H1 (cell line): ENCODE measurements at regions not wholly inside any gene's neighbourhood (a gene's known extent, or its start where the extent isn't known, plus 50 kb on each side); places are given as distances from the start of the nearest gene placed in this dataset.

Source experiments
- CTCF ChIA-PET: fragments of 300-600 bp; sonication (Branson Sonifier 250); formaldehyde crosslinking; loops from one replicate; lab custom pipeline; 2021; ENCODE audit not compliant: partially characterized antibody; lab: Charles Lee
- POLR2A ChIA-PET: fragments of 300-600 bp; sonication (Branson Sonifier 250); formaldehyde crosslinking; loops from one replicate; lab custom pipeline; 2021; ENCODE audit warnings: inconsistent platforms; ENCODE audit not compliant: partially characterized antibody; lab: Charles Lee
- DNase-seq, 2 experiments: peaks; one replicate each; pipeline versions ENCODE4 v3.0.0 to v3.0.0-alpha.2; 2010 to 2022; ENCODE audit warnings: low spot score in 2 of 2, low read depth in 1 of 2, mixed read lengths in 1 of 2
- FAIRE-seq: peaks from 2 replicates; lab custom pipeline; 2011; peaks lifted over from hg19 to GRCh38; lab: Jason Lieb, UNC
- H2AFZ ChIP-seq: 2 replicates; pipeline ENCODE4 v1.8.1; 2012; ENCODE audit warnings: low read length, inconsistent platforms
- H2AK5ac ChIP-seq: 2 replicates; pipeline ENCODE4 v1.6.1; 2013; ENCODE audit warnings: low read depth, low read length
- H2BK120ac ChIP-seq: replicated peaks from 2 replicates; pipeline ENCODE3; 2013; ENCODE audit warnings: low read depth, low read length, inconsistent platforms
- H2BK12ac ChIP-seq: 2 replicates; pipeline ENCODE4 v1.6.1; 2013; ENCODE audit warnings: low read depth, low read length
- H2BK15ac ChIP-seq: 2 replicates; pipeline ENCODE4 v1.6.1; 2013; ENCODE audit warnings: low read length
- H2BK20ac ChIP-seq: 2 replicates; pipeline ENCODE4 v1.6.1; 2013; ENCODE audit warnings: low read length
- H2BK5ac ChIP-seq: 2 replicates; pipeline ENCODE4 v1.6.1; 2013; ENCODE audit warnings: low read depth, low read length
- H3K14ac ChIP-seq: 2 replicates; pipeline ENCODE4 v1.6.1; 2013; ENCODE audit warnings: inconsistent platforms; ENCODE audit not compliant: insufficient read length
- H3K18ac ChIP-seq: 2 replicates; pipeline ENCODE4 v1.6.1; 2013; ENCODE audit warnings: low read length; ENCODE audit errors: extremely low read depth
- H3K23ac ChIP-seq: 2 replicates; pipeline ENCODE4 v1.6.1; 2013; ENCODE audit warnings: inconsistent platforms; ENCODE audit not compliant: insufficient read length
- H3K23me2 ChIP-seq: 2 replicates; pipeline ENCODE4 v1.6.1; 2013; ENCODE audit warnings: low read depth, low read length
- H3K27ac ChIP-seq: 2 replicates; pipeline ENCODE4 v1.6.1; 2011; ENCODE audit warnings: low read depth, low read length, inconsistent platforms
- H3K27me3 ChIP-seq, 4 experiments: replicated peaks in 1 of 4; 1 replicate in 1 of 4; 2 replicates in 3 of 4; pipeline versions ENCODE4 v1.6.1 to v1.8.1; 2011 to 2013; ENCODE audit warnings: low read length in 3 of 4, mild to moderate bottlenecking in 3 of 4, inconsistent platforms in 2 of 4, mixed read lengths in 2 of 4, moderate library complexity in 1 of 4; ENCODE audit not compliant: control insufficient read depth in 3 of 4, insufficient read depth in 3 of 4; ENCODE audit errors: extremely low read depth in 1 of 4
- H3K36me3 ChIP-seq, 4 experiments: 2 replicates each; pipeline versions ENCODE4 v1.6.1 to v1.8.1; 2011 to 2013; ENCODE audit warnings: mild to moderate bottlenecking in 4 of 4, low read length in 3 of 4, moderate library complexity in 2 of 4, control low read depth in 1 of 4, inconsistent platforms in 1 of 4; ENCODE audit not compliant: insufficient read depth in 4 of 4, control insufficient read depth in 2 of 4
- H3K4ac ChIP-seq: replicated peaks from 2 replicates; pipeline ENCODE3; 2013; ENCODE audit warnings: low read length, low read depth, mixed read lengths, inconsistent platforms; ENCODE audit not compliant: insufficient read length
- H3K4me1 ChIP-seq, 4 experiments: replicated peaks in 1 of 4; 1 replicate in 1 of 4; 2 replicates in 3 of 4; pipeline versions ENCODE4 v1.6.1 to v1.8.1; 2011 to 2013; ENCODE audit warnings: low read length in 3 of 4, inconsistent platforms in 2 of 4, mixed read lengths in 1 of 4; ENCODE audit not compliant: insufficient read depth in 4 of 4, control insufficient read depth in 3 of 4
- H3K4me2 ChIP-seq, 2 experiments: 2 replicates each; pipeline versions ENCODE4 v1.6.1 to v1.8.1; 2011 to 2013; ENCODE audit warnings: low read depth in 2 of 2, low read length in 2 of 2, control low read depth in 1 of 2, inconsistent platforms in 1 of 2, mild to moderate bottlenecking in 1 of 2; ENCODE audit not compliant: insufficient read depth in 1 of 2
- H3K4me3 ChIP-seq, 4 experiments: fragments of 200-600, 300-600 bp in 1 of 4; sonication (generic), shearing (Covaris generic), sonication (Bioruptor Twin) in 1 of 4; 2 replicates each; pipeline versions ENCODE4 v1.5.1 to v1.8.1; 2011 to 2016; ENCODE audit warnings: low read length in 4 of 4, low read depth in 3 of 4, control low read depth in 2 of 4, inconsistent platforms in 2 of 4, mild to moderate bottlenecking in 2 of 4, mixed read lengths in 1 of 4, moderate library complexity in 1 of 4; ENCODE audit not compliant: insufficient read depth in 2 of 4; ENCODE audit errors: extremely low read depth in 1 of 4
- H3K56ac ChIP-seq: replicated peaks from 2 replicates; pipeline ENCODE3; 2013; ENCODE audit warnings: low read depth, mild to moderate bottlenecking, mixed read lengths, low read length, inconsistent platforms; ENCODE audit not compliant: insufficient read length
- H3K79me1 ChIP-seq: 2 replicates; pipeline ENCODE4 v1.6.1; 2013; ENCODE audit warnings: low read depth, low read length, control low read depth
- H3K79me2 ChIP-seq, 2 experiments: 2 replicates each; pipeline versions ENCODE4 v1.6.1 to v1.8.1; 2012 to 2013; ENCODE audit warnings: low read length in 2 of 2, mild to moderate bottlenecking in 2 of 2, inconsistent platforms in 1 of 2; ENCODE audit not compliant: insufficient read depth in 2 of 2, control insufficient read depth in 1 of 2
- H3K9ac ChIP-seq, 4 experiments: replicated peaks in 1 of 4; 1 replicate in 1 of 4; 2 replicates in 3 of 4; pipeline versions ENCODE4 v1.6.1 to v1.8.1; 2011 to 2013; ENCODE audit warnings: low read depth in 3 of 4, low read length in 3 of 4, control low read depth in 2 of 4, mild to moderate bottlenecking in 2 of 4, moderate library complexity in 2 of 4, inconsistent platforms in 1 of 4; ENCODE audit errors: extremely low read depth in 1 of 4
- H3K9me3 ChIP-seq, 2 experiments: 2 replicates each; pipeline versions ENCODE4 v1.6.1 to v1.8.1; 2012 to 2013; ENCODE audit warnings: mild to moderate bottlenecking in 2 of 2, moderate library complexity in 2 of 2, control low read depth in 1 of 2, inconsistent platforms in 1 of 2, low read depth in 1 of 2, low read length in 1 of 2, mixed read lengths in 1 of 2; ENCODE audit not compliant: insufficient read depth in 2 of 2
- H4K20me1 ChIP-seq, 2 experiments: replicated peaks in 1 of 2; 2 replicates each; pipeline versions ENCODE3 to v1.8.1; 2011 to 2013; ENCODE audit warnings: inconsistent platforms in 2 of 2, low read length in 2 of 2, mild to moderate bottlenecking in 1 of 2; ENCODE audit not compliant: insufficient read depth in 2 of 2, control insufficient read depth in 1 of 2
- H4K5ac ChIP-seq: 2 replicates; pipeline ENCODE4 v1.6.1; 2013; ENCODE audit warnings: low read length, low read depth, mixed read lengths, inconsistent platforms; ENCODE audit not compliant: insufficient read length
- H4K8ac ChIP-seq: 2 replicates; pipeline ENCODE4 v1.8.0; 2013; ENCODE audit warnings: mild to moderate bottlenecking, moderate library complexity, low read length, inconsistent platforms; ENCODE audit not compliant: insufficient read depth; ENCODE audit errors: extremely low read depth
- H4K91ac ChIP-seq: replicated peaks from 2 replicates; pipeline ENCODE3; 2013; ENCODE audit warnings: low read length, mixed read lengths, inconsistent platforms; ENCODE audit not compliant: insufficient read length
- CBX5 ChIP-seq: fragments of 300-800, 300-1000 bp; sonication (generic); IDR thresholded peaks from 2 replicates; pipeline ENCODE4 v1.7.1; 2016; ENCODE audit warnings: antibody characterized with exemption, low read length, low read depth
- CBX8 ChIP-seq: fragments of 300-800, 300-1000 bp; sonication (generic); IDR thresholded peaks from 2 replicates; pipeline ENCODE4 v1.7.1; 2016; ENCODE audit warnings: low read depth, low read length, borderline replicate concordance
- CHD1 ChIP-seq: IDR thresholded peaks from 2 replicates; pipeline ENCODE4 v1.6.1; 2012; ENCODE audit warnings: low read depth, low read length, improper control_type of control experiment
- CHD2 ChIP-seq: IDR thresholded peaks from 2 replicates; pipeline ENCODE4 v1.6.1; 2012; ENCODE audit warnings: low read length, improper control_type of control experiment
- CTCF ChIP-seq, 3 experiments: IDR thresholded peaks; 1 replicate in 2 of 3; 2 replicates in 1 of 3; pipeline versions ENCODE4 v1.5.1 to v1.6.1; 2011; ENCODE audit warnings: low read length in 3 of 3, mild to moderate bottlenecking in 3 of 3, inconsistent platforms in 2 of 3, low read depth in 1 of 3, moderate library complexity in 1 of 3; ENCODE audit not compliant: insufficient read depth in 1 of 3; ENCODE audit errors: control extremely low read depth in 1 of 3
- RAD21 ChIP-seq, 2 experiments: IDR thresholded peaks in 1 of 2; conservative IDR thresholded peaks in 1 of 2; 2 replicates each; pipeline ENCODE4 v1.6.1; 2011; ENCODE audit warnings: low read depth in 2 of 2, low read length in 2 of 2, improper control_type of control experiment in 1 of 2, inconsistent platforms in 1 of 2, mild to moderate bottlenecking in 1 of 2, moderate library complexity in 1 of 2
- SP4 ChIP-seq: IDR thresholded peaks from 2 replicates; pipeline ENCODE4 v1.6.1; 2012; ENCODE audit warnings: low read length, inconsistent platforms
- TAF1 ChIP-seq: IDR thresholded peaks from 2 replicates; pipeline ENCODE4 v1.6.1; 2011; ENCODE audit warnings: mild to moderate bottlenecking, low read depth, low read length
- TAF7 ChIP-seq: optimal IDR thresholded peaks from 2 replicates; pipeline ENCODE3; 2011; ENCODE audit warnings: low read depth, mild to moderate bottlenecking, inconsistent platforms, low read length, moderate library complexity, borderline replicate concordance
- ZNF274 ChIP-seq: IDR thresholded peaks from 2 replicates; pipeline ENCODE4 v1.7.0; 2012; ENCODE audit warnings: low read length, borderline replicate concordance; ENCODE audit errors: extremely low read depth
- WGBS, 2 experiments: shearing (Covaris generic) in 1 of 2; methylation state at CpG; one replicate each; pipeline versions ENCODE4 v1.1.6 to v1.1.7; 2013 to 2015; ENCODE audit warnings: low lambda C conversion rate in 2 of 2, mixed read lengths in 2 of 2, inconsistent platforms in 1 of 2, low coverage in 1 of 2, missing lambda C conversion rate in 1 of 2; ENCODE audit not compliant: insufficient replicate concordance in 2 of 2, insufficient coverage in 1 of 2, insufficient read length in 1 of 2; ENCODE audit errors: extremely low coverage in 1 of 2, missing lambda C conversion rate in 1 of 2; 5-methylcytosine and 5-hydroxymethylcytosine counted together

- Histone ChIP-seq H2BK15ac (no peak overlapping the region), H3K23ac (no peak overlapping the region), H3K9ac (no peak overlapping the region), H3K4me1 (peaks cover 2 to 6% (median 3%) of the 10 kb centered on the region in 4 experiments; a peak in 3 of 7 replicates), H2BK20ac (no peak overlapping the region), H3K18ac (no peak overlapping the region), H3K79me1 (no peaks in the 10 kb centered on the region), H3K27me3 (no peaks in the 10 kb centered on the region), H3K36me3 (no peaks in the 10 kb centered on the region), H4K5ac (no peak overlapping the region), H3K4ac (no peak overlapping the region), H3K14ac (no peak overlapping the region), H2AFZ (no peak overlapping the region), H4K8ac (no peak overlapping the region), H3K9me3 (peaks cover 7 to 9% of the 10 kb centered on the region in 2 experiments), H4K91ac (no peak overlapping the region), H2BK12ac (no peak overlapping the region), H4K20me1 (no peaks in the 10 kb centered on the region), H3K27ac (no peak overlapping the region), H2AK5ac (no peak overlapping the region), H2BK120ac (no peak overlapping the region), H2BK5ac (no peak overlapping the region), H3K23me2 (no peaks in the 10 kb centered on the region), H3K56ac (no peak overlapping the region), H3K4me2 (no peak overlapping the region), H3K79me2 (no peaks in the 10 kb centered on the region), H3K4me3 (no peak overlapping the region)
- WGBS, 2 experiments: 79% methylated on average over 6 of the region's 6 CpGs; no CpG with 5 or more reads in 1 of the 2 experiments
- TF ChIP-seq RAD21 (IDR thresholded peaks at IDR 0.05 in 1 of 2, conservative IDR thresholded peaks at IDR 0.05 in 1 of 2; ENCODE audit: low read depth in 2 of 2, low read length in 2 of 2) (no peak), TAF1 (no peak), SP4 (no peak), CTCF (IDR thresholded peaks at IDR 0.05; ENCODE audit: control extremely low read depth in 1 of 3, insufficient read depth in 1 of 3, low read depth in 1 of 3, low read length in 3 of 3) (no peak), CBX5 (no peak), CHD1 (no peak), CHD2 (no peak), TAF7 (no peak), ZNF274 (no peak), CBX8 (no peak)
- POLR2A ChIA-PET: interaction anchor here (1.3 kb wide), 1 partner anchor 70 kb away, joined by 3 read pairs; no protein-coding TSS in a partner anchor
- no peak for DNase-seq
- CTCF ChIA-PET: interaction anchor here (1.0 to 1.2 kb wide), 2 partner anchors 9 to 18 kb away, joined by 3 to 5 read pairs; no protein-coding TSS in a partner anchor
- no peak for FAIRE-seq
Measured at GRCh38 chr4:152229782-152230289, 306.1 kb downstream of the FBXW7 start.
